Occipital lobe (tissue), 1 donor: ENCODE measurements at regions not wholly inside any gene's neighbourhood (a gene's known extent, or its start where the extent isn't known, plus 50 kb on each side); places are given as distances from the start of the nearest gene placed in this dataset.
"Not testable (repeated sequence)": the region's sequence is repeated elsewhere in the genome, so short reads cannot be mapped to it uniquely, and the experiment has no call there.

ENCODE experiments used
- DNase-seq: peaks from one replicate; lab custom pipeline; 2025; lab: John Stamatoyannopoulos, UW

DNA sequence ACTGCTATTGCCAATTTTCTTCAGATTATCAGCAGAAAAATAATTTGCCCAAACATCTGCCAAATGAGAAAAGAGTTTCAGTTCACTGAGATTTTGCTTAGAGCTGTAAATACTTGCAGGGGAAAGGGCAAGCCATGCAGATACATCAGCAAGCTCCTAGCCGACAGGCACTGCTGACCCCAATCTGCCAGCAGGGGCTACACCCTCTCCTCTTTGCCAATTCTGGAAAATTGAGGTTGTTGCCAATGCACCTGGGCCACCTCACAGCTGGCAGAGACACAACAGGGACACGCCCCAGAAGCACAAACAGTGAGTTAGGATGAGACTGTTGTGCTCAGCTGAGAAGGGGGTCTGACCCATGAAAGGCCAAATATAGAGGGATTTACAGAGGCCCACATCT, 129.5 kb upstream of the MYO3A start:
- DNase-seq: no peak

GRCh38 chr10:25805986-25806385, 128.0 kb upstream of the MYO3A start:
- no peak for DNase-seq

DNA sequence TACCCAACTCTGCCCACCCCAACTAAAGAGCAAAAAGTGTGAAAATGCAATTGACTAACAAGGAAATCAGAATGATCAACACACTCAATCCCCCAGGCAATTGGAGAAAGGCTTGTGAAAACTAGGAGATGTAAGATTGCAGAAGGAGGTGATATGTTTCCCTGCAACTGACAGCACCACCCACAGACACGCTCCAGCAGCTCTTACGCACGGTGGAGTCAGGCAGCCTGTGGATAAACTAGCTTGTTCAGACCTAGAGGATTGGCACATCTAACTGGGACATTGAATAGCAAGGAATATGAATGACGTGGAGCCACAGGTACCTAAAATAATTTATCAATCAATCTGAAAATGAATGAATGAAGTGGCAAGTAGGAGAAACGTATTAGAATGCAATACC, 125.7 kb upstream of the MYO3A start:
- DNase-seq: no peak

DNA sequence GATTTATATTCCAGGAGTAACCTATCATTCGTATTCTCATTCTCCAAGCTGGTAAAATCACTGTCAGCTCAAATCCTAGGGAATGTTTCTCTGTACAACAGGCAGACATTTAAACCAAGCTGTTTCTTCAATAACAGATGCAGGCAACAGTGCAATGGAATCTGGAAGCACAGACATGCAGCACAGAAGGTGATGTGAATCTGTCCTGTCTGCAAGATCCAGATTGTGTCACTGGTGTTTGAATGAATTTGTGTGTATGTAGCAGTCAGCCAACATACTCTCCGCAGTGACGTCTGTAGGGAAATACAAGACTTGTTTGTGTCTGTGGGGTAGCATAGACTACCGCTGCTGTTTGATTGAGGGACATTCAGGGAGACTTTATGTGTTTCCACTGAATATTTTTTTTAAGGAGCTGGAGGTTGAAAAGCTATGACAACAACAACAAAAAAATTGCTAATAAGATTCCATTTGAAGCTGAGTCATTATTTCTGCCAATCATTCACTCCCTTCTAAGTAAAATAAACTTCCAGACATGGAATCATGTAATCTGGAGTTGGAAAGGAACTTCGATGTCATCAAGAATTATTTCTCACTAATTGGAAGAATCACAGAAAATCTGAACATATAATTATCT, 122.9 kb upstream of the MYO3A start:
- no peak for DNase-seq

DNA sequence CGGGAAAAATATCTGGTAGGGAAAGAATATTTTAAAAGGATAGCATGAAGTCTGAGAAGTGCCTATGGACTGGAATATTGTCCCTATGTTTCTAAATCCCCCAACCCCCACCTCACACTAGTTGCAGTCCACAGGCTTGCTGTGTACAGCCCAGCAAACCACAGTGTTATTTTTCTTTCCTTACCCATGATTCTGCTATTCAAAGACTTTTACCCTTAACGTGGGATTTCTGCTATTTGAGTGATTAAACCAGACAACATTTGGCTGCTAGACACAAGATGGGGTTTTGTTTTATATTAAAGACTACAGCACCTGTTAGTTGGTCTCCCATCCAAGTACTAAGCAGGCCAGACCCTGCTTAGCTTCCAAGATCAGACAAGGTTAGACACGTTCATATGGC, 120.5 kb upstream of the MYO3A start:
- DNase-seq: no peak

GRCh38 chr10:25815236-25815635, 118.8 kb upstream of the MYO3A start:
- no peak for DNase-seq

- DNase-seq: no peak
Measured at GRCh38 chr10:25815999-25816768, 117.8 kb upstream of the MYO3A start.

DNA sequence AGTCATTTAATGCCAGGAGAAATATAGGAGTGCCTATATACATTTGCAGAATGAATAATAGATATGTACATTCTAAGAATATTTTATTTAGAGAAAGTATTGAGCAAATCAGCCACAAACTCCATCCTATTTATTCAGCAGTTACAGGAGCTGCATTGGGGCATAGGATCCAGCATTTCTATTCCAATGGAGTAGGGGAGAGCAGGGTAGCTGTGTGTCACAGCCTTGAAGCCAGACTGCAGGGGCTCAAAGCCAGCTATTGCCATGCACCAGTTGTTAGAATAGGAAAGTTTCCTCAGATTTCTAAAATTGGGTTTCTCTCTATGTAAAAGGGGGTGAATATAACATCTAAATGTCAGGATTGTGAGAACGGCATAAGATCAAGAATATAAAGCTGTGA, 116.8 kb upstream of the MYO3A start:
- no peak for DNase-seq

DNA sequence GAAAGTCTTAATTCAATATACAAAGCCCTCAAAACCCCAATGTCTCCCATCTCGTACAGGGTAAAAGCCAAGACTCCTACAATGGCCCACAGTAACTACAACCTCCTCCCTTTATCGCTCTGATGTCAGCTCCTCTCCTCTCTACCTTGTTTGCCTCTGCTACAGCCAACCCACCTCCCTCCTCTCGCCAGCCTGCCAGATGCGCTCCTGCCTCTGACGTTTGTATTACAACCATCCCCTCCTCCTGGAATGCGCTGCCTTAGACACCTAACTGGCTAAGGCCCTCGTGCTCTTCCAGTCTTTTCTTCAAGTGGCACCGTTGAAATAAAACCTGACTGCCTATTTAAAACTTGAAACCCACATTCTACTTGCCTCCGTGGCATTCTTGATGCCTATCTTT, 115.3 kb upstream of the MYO3A start:
- no peak for DNase-seq

DNA sequence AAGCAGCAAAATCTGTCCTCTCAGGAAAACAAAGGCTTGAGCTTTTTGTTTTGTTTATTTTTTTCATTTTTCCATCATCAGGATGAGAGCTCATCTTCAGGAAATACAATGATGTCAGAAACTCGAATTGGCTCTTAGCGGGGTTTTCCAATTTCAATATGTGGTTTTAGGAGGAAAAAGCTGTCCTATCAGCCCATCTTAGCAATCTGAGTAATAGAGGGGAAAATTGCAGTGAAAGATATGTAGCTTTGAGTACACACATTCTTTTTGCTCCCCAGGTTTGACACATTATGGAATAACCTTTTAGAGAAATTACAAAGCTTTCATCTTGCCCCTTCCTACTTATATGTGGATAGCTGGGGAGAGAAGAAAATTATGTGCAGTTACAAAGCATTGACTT, 113.6 kb upstream of the MYO3A start:
- no peak for DNase-seq

DNA sequence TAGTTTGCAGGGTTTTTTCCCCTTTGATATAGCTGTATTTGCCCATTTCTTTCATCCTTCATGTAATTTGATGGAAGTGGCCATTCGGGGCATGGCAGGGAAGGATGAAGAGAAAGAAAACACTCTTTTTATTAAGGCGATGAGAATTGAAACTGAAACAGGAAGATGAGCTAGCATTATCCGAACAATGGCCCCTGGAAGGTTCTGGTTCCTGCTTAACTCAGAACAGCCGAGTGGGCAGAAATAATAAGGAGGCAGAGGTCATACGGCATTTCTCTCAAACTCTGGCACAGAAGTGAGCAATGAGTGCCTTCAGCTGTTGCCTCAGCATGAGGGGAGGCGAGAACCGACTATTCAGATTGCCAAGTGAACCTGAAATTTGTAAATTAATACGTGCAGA, 113.2 kb upstream of the MYO3A start:
- DNase-seq: no peak

DNA sequence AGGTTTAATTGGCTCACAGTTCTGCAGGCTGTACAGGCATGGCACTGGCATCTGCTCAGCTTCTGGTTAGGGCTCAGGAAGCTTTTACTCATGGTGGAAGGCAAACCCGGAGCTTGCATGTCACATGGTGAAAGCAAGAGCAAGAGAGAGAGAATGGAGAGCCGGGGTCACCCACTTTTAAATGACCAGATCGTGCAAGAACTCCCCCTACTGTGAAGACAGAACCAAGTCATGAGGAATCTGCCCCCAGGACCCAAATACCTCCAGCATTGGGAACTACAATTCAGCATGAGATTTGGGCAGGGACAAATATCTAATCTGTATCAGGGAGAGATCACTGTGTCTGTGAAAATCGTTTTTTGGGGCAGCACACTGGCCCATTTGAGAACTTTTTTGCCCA, 110.0 kb upstream of the MYO3A start:
- DNase-seq: no peak

- no peak for DNase-seq
Measured at GRCh38 chr10:25828475-25828874, 105.6 kb upstream of the MYO3A start.

DNA sequence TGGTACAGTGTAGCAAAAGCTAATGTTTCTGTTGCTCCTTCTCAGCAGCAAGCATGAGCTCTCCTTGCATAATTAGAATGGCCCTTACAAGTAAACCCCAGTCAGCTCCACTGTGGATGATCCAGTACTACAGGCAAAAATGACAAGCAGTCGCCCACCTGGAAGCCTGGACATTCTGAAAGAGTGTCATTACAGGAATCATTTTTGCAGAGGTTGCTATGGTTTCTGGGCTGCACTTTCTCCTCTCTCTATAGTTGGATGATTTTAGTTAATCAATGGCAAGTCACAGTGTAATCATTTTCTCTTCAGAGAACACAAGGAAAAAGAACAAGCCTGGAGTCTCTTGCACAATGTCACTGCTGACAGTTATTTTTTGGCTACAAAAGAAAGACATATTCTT, 102.9 kb upstream of the MYO3A start:
- no peak for DNase-seq

DNA sequence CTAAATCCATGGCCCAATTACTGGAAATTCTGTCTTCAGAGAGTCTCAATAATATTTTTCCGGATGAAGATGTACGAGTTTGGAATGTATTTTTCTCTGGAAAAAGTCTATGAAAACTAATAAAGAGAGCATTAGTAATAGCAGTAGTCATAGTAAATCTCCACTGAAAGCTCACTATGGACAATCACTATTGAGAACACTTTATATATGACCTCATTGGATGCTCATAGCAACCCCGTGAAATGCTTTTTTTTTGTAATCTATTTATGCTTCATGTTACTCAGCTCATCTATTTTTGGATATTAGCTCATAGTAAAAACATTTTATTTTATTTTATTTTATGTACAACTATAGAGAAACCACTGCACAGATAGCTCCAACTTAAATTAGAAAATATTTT, 94.3 kb upstream of the MYO3A start:
- no peak for DNase-seq

DNA sequence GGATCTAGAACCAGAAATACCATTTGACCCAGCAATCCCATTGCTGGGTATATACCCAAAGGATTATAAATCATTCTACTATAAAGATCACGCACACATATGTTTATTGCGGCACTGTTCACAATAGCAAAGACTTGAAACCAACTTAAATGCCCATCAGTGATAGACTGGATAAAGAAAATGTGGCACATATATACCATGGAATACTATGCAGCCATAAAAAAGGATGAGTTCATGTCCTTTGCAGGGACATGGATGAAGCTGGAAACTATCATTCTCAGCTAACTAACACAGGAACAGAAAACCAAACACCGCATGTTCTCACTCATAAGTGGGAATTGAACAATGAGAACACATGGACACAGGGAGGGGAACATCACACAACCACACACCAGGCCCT, 93.2 kb upstream of the MYO3A start:
- not testable (repeated sequence) for DNase-seq

GRCh38 chr10:25842146-25842545, 91.9 kb upstream of the MYO3A start:
- no peak for DNase-seq

DNA sequence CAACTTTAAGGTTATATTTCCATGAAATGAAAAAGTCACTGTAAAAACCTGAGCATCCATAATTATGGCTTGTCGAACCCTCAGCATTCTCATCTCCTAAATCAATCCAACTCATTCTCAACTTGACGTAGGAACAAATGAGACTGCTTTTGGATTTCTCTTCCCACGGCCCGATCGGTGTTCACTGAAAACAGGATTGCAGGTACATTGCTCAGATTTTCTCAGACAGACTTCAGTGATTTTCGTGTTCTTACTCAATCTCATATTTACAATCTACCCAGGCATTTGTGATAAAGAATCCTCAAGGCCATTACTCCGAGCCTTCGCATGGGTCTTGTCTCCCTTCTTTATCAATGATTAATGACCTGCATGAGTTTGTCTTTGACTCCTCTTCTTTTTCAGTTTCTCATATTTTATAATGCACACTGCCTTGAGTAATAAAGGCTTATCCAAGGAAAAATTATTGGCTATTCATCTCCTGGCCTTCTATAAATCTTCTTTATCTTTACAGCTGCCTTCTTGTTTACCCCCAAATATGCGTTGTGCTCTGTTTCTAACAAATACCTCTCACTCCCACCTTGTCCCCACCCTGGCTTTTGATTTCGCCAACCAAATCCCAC, 90.4 kb upstream of the MYO3A start:
- DNase-seq: no peak

GRCh38 chr10:25844716-25845115, 89.3 kb upstream of the MYO3A start:
- not testable (repeated sequence) for DNase-seq

- DNase-seq: no peak
Measured at GRCh38 chr10:25849268-25849667, 84.8 kb upstream of the MYO3A start.

DNA sequence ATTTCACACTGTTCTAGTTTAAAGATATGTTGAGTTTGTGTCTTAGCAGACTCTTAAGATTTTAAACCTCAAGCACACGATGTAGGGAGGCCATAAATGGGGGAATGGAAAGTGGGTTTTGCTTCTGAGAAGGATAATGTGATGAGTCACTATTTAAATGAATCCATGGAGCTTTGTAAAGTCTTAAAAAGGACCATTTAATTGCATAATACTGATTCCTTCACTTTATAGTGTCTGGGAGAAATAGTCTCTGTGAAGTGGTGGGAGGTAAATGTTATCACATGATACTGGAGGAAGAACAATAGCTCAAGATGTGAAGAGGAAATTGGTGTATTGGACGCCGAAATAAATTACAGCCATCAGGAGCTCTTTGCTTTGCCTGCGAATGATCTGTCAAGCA, 84.0 kb upstream of the MYO3A start:
- no peak for DNase-seq

DNA sequence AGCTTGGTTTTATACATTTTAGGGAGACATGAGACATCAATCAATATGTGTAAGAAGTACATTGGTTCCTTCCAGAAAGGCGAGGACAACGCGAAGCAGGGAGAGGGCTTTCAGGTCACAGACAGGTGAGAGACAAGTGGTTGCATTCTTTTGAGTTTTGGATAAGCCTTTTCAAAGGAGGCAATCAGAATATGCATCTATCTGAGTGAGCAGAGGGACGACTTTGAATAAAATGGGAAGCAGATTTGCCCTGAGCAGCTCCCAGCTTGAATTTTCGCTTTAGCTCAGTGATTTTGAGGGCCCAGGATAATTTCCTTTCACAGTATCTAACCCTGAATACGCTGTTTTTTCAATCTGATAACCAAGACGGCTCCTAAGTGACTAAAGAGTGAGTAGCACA, 82.5 kb upstream of the MYO3A start:
- DNase-seq: no peak

DNA sequence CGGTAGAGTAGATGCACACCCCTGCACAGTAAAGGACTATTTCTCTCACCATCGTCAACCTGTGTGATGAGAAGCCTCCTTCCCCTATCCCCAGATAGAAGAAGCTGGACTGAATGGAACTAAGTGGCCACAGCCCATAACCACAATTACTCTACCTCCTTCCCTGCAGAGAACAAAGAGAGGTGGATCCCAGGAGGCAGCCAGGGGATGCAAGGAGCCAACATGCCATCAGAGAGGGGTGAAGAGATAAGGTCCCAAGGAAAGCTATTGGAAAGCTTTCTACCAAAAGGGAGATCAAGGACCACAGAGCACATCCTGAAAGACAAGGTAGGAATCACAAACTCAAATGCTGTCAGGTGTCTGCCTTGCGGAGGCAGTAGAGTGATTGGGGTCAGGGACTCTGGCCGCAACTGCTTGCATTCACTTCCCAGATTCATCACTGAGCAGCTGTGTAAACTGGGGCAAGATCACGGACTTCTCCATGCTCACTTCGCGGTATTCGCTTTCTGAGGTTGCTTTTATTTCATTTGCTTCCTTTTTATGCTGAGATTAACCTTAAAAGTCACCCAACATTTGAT, 81.6 kb upstream of the MYO3A start:
- DNase-seq: no peak
